ENCODE measurements at regions not wholly inside any gene's neighbourhood (a gene's known extent, or its start where the extent isn't known, plus 50 kb on each side); places are given as distances from the start of the nearest gene placed in this dataset.
"Not testable (repeated sequence)": the region's sequence is repeated elsewhere in the genome, so short reads cannot be mapped to it uniquely, and the experiment has no call there.

- not testable (repeated sequence) for H3K36me3 Mint-ChIP-seq (ENCODE audit: low read depth); H3K4me1 Mint-ChIP-seq (ENCODE audit: low read depth); DNase-seq; H3K9me3 Mint-ChIP-seq; H3K27ac Mint-ChIP-seq; H3K4me3 Mint-ChIP-seq; H3K27me3 Mint-ChIP-seq
Measured at GRCh38 chr5:128730021-128730420, 192.0 kb upstream of the FBN2 start.

- not testable (repeated sequence) for H3K36me3 Mint-ChIP-seq (ENCODE audit: low read depth); H3K4me3 Mint-ChIP-seq; H3K9me3 Mint-ChIP-seq; DNase-seq; H3K27ac Mint-ChIP-seq; H3K27me3 Mint-ChIP-seq; H3K4me1 Mint-ChIP-seq (ENCODE audit: low read depth)
Measured at GRCh38 chr5:128735656-128736055, 197.6 kb upstream of the FBN2 start.

DNA sequence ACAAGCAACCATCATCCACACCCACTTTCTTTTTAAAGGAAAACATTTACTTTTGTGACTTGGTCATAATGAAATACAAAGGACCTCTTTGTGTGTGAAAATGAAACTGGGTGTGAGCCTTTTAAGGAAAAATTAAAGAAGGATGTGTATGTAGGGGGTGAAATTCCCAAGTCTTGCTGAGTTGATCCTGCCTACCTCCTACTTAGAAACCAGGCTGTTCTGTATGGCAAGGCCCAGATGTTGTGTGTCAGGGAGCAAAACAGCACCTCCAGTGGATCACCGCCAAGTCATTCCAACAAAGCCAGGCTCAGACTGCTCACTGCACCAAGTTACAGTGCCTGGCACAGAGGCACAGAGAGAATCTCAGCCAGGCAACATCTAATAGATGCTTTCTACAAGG, 198.5 kb upstream of the FBN2 start:
- no peak overlapping the region for H3K4me3 Mint-ChIP-seq
- no peak overlapping the region for H3K27ac Mint-ChIP-seq
- H3K9me3 Mint-ChIP-seq = no peaks in the 10 kb centered on the region
- no peaks in the 10 kb centered on the region for H3K36me3 Mint-ChIP-seq (ENCODE audit: low read depth)
- no peak for DNase-seq
- H3K4me1 Mint-ChIP-seq (ENCODE audit: low read depth) = no peaks in the 10 kb centered on the region
- no peaks in the 10 kb centered on the region for H3K27me3 Mint-ChIP-seq

DNA sequence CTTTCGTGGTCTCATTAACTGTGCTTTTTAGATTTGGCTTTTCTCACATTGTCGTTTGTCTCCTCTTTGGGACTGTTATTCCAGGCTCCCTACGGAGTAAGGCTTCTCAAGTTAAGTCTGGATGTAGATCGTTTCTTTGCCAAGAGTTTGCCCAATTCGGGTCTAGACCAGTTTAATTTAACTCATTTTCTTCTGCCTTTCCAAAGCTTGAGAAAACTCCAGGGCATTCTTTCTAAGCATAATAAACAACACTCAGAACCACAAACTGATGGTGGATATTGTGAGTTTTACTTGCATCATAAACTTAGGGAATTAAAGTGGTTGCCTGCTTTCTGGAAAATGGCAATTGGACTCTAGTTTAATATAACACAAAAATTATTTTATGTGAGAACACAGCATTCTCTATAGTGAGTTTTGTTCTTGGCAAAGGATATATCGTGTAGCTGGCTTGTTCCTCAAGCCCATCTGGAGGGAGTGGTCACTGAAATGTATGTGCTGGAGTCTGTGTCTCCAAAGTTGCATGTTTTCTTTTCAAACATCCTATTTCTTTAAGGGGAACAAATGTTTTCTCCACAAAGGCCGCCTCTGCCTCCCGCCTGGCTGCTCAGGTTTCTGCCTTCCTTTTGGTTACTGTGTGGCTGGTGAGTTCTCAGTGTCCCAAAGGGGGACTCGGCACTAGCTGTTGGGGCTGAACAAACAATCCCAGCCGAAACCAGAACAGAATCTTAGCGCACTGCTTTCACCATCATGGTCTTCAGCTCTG, 211.3 kb upstream of the FBN2 start:
- H3K27ac Mint-ChIP-seq = no peak overlapping the region
- H3K9me3 Mint-ChIP-seq = no peaks in the 10 kb centered on the region
- no peak overlapping the region for H3K4me3 Mint-ChIP-seq
- no peaks in the 10 kb centered on the region for H3K27me3 Mint-ChIP-seq
- H3K36me3 Mint-ChIP-seq (ENCODE audit: low read depth) = no peaks in the 10 kb centered on the region
- no peaks in the 10 kb centered on the region for H3K4me1 Mint-ChIP-seq (ENCODE audit: low read depth)
- DNase-seq = no peak

- Mint-ChIP-seq H3K36me3 (ENCODE audit: low read depth) (no peaks in the 10 kb centered on the region), H3K4me3 (no peak overlapping the region), H3K4me1 (ENCODE audit: low read depth) (no peaks in the 10 kb centered on the region), H3K9me3 (no peaks in the 10 kb centered on the region), H3K27me3 (no peaks in the 10 kb centered on the region), H3K27ac (no peak overlapping the region)
- no peak for DNase-seq
Measured at GRCh38 chr5:128750155-128750554, 212.1 kb upstream of the FBN2 start.

- no peaks in the 10 kb centered on the region for H3K27me3 Mint-ChIP-seq
- no peaks in the 10 kb centered on the region for H3K4me1 Mint-ChIP-seq (ENCODE audit: low read depth)
- no peak for DNase-seq
- H3K36me3 Mint-ChIP-seq (ENCODE audit: low read depth) = no peaks in the 10 kb centered on the region
- no peak overlapping the region for H3K4me3 Mint-ChIP-seq
- H3K9me3 Mint-ChIP-seq = peaks cover 10% of the 10 kb centered on the region
- no peak overlapping the region for H3K27ac Mint-ChIP-seq
Measured at GRCh38 chr5:128757196-128757959, 207.9 kb upstream of the SLC27A6 start.

GRCh38 chr5:128762661-128763306, 202.5 kb upstream of the SLC27A6 start:
- H3K9me3 Mint-ChIP-seq = peaks cover 10% of the 10 kb centered on the region
- H3K4me3 Mint-ChIP-seq = no peak overlapping the region
- H3K27me3 Mint-ChIP-seq = no peaks in the 10 kb centered on the region
- no peak overlapping the region for H3K27ac Mint-ChIP-seq
- H3K4me1 Mint-ChIP-seq (ENCODE audit: low read depth) = no peaks in the 10 kb centered on the region
- no peaks in the 10 kb centered on the region for H3K36me3 Mint-ChIP-seq (ENCODE audit: low read depth)
- DNase-seq = no peak

- Mint-ChIP-seq H3K27ac (no peak overlapping the region), H3K4me1 (ENCODE audit: low read depth) (no peaks in the 10 kb centered on the region), H3K9me3 (peaks cover 10% of the 10 kb centered on the region), H3K36me3 (ENCODE audit: low read depth) (no peaks in the 10 kb centered on the region), H3K4me3 (no peak overlapping the region), H3K27me3 (no peaks in the 10 kb centered on the region)
- no peak for DNase-seq
Measured at GRCh38 chr5:128763321-128763720, 202.0 kb upstream of the SLC27A6 start.

GRCh38 chr5:128764601-128765310, 200.5 kb upstream of the SLC27A6 start:
- Mint-ChIP-seq H3K4me1 (ENCODE audit: low read depth) (no peaks in the 10 kb centered on the region), H3K4me3 (no peak overlapping the region), H3K36me3 (ENCODE audit: low read depth) (no peaks in the 10 kb centered on the region), H3K27ac (no peak overlapping the region), H3K9me3 (peaks cover 6% of the 10 kb centered on the region), H3K27me3 (no peaks in the 10 kb centered on the region)
- DNase-seq = no peak

DNA sequence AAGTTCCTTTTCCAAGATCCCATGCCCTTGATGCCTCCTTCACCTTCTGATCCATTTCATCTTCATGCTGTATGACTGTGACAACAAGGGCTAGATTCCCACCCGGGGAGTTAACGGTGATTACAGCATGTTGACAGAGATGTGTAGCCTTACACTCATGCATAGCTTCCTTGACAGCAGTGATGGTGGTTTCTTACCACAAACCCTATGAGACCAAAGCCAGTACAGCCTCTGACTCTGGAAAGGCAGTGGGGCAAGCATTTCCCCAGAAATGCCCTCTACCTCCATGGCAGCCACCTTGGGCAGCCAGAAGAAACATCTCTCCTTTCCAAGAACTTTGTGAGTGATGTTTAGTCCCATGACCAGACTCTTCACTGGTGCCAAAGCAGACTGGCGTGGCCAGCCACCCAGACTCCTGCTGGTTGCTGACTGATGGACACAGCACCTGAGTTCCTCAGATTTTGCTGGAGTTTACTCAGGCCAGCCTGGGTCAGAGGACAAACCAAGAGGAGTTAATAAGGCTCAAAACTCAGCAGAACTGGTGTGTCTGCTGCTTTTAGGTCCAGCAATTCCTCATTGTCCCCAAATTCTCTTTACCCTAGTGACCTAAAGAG, 199.7 kb upstream of the SLC27A6 start:
- Mint-ChIP-seq H3K36me3 (ENCODE audit: low read depth) (no peaks in the 10 kb centered on the region), H3K4me1 (ENCODE audit: low read depth) (no peaks in the 10 kb centered on the region), H3K9me3 (peaks cover 3% of the 10 kb centered on the region), H3K27me3 (no peaks in the 10 kb centered on the region), H3K27ac (no peak overlapping the region), H3K4me3 (no peak overlapping the region)
- DNase-seq = no peak

- Mint-ChIP-seq H3K27me3 (no peaks in the 10 kb centered on the region), H3K4me3 (no peak overlapping the region), H3K36me3 (ENCODE audit: low read depth) (no peaks in the 10 kb centered on the region), H3K4me1 (ENCODE audit: low read depth) (no peaks in the 10 kb centered on the region), H3K9me3 (no peaks in the 10 kb centered on the region), H3K27ac (no peak overlapping the region)
- no peak for DNase-seq
Measured at GRCh38 chr5:128766406-128766805, 198.9 kb upstream of the SLC27A6 start.

DNA sequence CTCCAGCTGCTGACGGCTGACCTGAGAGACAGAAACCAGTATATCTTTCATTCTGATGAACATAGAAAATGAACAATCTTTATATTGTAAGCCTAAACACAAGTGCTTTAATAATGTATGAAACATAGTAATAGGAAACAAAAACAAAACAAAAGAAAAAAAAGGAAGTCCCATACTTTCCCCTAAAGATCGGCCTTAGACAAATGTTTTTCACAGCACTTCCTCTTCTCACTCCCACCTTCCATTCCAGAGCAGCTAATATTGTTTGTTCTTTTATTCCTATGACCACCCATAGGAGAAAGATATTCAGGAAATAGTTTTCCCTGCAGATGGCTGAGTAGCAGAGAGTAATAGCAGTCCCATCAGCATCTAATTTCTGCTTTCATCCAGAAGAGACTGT, 194.4 kb upstream of the SLC27A6 start:
- H3K4me1 Mint-ChIP-seq (ENCODE audit: low read depth) = no peaks in the 10 kb centered on the region
- no peaks in the 10 kb centered on the region for H3K27me3 Mint-ChIP-seq
- H3K36me3 Mint-ChIP-seq (ENCODE audit: low read depth) = no peaks in the 10 kb centered on the region
- H3K27ac Mint-ChIP-seq = no peak overlapping the region
- no peak for DNase-seq
- H3K4me3 Mint-ChIP-seq = no peak overlapping the region
- H3K9me3 Mint-ChIP-seq = no peaks in the 10 kb centered on the region

DNA sequence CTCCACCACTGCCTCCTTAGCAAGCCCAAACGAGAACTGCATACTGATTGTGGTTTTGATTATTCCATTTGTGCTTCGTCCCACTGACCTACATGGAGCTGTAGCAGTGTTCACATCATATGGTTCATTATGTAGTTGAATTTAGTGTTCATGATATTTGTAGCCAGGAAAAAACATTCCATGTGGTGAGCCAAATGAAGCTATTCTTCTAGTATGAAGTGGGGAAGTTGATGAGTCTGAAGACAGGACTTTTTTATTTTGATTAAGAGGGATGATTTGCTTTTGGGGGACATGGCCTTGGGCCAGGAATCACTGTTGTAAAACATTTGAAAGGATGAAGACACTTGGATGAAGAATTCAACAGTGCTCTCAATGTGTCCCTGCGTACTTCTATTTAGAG, 192.9 kb upstream of the SLC27A6 start:
- Mint-ChIP-seq H3K4me1 (ENCODE audit: low read depth) (peaks cover 8% of the 10 kb centered on the region), H3K27ac (no peak overlapping the region), H3K9me3 (no peaks in the 10 kb centered on the region), H3K36me3 (ENCODE audit: low read depth) (no peaks in the 10 kb centered on the region), H3K4me3 (no peak overlapping the region), H3K27me3 (no peaks in the 10 kb centered on the region)
- DNase-seq = no peak

DNA sequence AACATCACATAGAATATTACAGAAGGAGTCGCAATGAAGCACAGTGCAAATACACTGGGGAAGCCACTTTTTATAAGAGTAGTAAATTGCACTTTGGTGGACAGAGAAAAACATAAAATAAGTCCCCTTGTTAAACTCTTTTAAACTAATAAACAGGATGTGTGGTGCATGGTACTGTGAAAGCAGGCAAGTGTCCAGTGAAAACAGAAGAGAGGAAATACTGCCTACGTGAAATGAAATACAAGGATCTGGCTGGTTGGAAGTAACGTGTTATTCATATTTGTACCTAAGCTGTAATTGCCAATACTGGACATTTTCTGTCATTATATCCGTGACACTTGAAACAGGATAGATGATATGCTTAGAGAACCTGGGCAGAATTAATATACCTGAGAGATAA, 191.9 kb upstream of the SLC27A6 start:
- DNase-seq = no peak
- Mint-ChIP-seq H3K4me3 (no peak overlapping the region), H3K4me1 (ENCODE audit: low read depth) (peaks cover 13% of the 10 kb centered on the region), H3K9me3 (no peaks in the 10 kb centered on the region), H3K36me3 (ENCODE audit: low read depth) (no peaks in the 10 kb centered on the region), H3K27ac (no peak overlapping the region), H3K27me3 (no peaks in the 10 kb centered on the region)

All from activated T-cell treated with anti-CD3 and anti-CD28 coated beads, Interleukin-2, amount 50 U/mL, for 24 hours (primary cell).